ENCODE measurements at regions not wholly inside any gene's neighbourhood (a gene's known extent, or its start where the extent isn't known, plus 50 kb on each side); places are given as distances from the start of the nearest gene placed in this dataset.

DNA sequence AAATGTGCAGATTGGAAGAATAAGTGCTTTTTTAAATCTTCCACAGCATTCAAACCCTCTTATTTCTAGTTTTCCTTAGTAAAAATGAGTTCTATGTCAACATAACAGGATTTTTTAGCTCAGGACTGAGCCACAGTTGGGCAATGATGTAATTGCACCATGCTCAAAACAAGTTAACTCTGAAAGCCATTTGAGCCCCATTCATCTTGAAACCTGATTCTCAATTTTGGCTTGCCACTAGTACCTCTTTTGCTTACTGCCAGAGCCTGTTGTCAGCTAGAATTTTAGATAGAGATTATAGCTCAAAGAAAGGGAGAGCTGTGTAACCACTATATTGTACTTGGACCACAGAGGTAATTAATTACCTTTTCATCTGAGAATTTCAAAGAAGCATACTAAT lies 1028.5 kb upstream of the PHF14 start:
- no peak for TF ChIP-seq EP300 (IDR thresholded peaks at IDR 0.05)
- no peak for TF ChIP-seq POLR2A (IDR thresholded peaks at IDR 0.05)
- TF ChIP-seq, protein P1, sequence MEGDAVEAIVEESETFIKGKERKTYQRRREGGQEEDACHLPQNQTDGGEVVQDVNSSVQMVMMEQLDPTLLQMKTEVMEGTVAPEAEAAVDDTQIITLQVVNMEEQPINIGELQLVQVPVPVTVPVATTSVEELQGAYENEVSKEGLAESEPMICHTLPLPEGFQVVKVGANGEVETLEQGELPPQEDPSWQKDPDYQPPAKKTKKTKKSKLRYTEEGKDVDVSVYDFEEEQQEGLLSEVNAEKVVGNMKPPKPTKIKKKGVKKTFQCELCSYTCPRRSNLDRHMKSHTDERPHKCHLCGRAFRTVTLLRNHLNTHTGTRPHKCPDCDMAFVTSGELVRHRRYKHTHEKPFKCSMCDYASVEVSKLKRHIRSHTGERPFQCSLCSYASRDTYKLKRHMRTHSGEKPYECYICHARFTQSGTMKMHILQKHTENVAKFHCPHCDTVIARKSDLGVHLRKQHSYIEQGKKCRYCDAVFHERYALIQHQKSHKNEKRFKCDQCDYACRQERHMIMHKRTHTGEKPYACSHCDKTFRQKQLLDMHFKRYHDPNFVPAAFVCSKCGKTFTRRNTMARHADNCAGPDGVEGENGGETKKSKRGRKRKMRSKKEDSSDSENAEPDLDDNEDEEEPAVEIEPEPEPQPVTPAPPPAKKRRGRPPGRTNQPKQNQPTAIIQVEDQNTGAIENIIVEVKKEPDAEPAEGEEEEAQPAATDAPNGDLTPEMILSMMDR (IDR thresholded peaks at IDR 0.05), result no peak
- intact Hi-C loops (cut with DNase I), result no loop called here
- Histone ChIP-seq H3K9me3 (no peaks in the 10 kb centered on the region), H3K27me3 (no peaks in the 10 kb centered on the region), H3K27ac (no peak overlapping the region), H3K36me3 (no peaks in the 10 kb centered on the region), H3K4me3 (no peak overlapping the region), H3K4me1 (ENCODE audit: insufficient read depth) (no peaks in the 10 kb centered on the region)
- no peak for DNase-seq

DNA sequence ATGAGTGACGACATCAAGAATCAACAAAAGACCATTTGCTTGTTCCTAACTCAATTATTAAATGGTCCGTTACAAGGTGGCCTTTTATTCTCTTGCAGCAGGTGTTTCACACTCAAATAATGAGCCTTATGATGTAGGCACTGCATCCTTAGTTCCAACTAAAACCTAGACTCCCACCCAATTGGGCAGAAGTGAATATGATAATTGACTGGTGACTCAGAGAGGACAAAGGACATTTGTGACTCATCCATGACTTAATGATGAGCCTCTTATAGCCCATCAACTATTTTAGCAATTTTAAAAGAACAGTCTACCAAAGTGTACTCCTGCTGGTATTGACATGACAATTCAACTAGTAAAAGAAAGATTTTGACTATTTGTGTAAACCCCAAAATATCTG lies 1027.8 kb upstream of the PHF14 start:
- intact Hi-C loops (cut with DNase I), result no loop called here
- TF ChIP-seq, protein P1 (IDR thresholded peaks at IDR 0.05), result no peak
- TF ChIP-seq POLR2A (IDR thresholded peaks at IDR 0.05) (no peak), EP300 (IDR thresholded peaks at IDR 0.05) (no peak)
- Histone ChIP-seq H3K9me3 (no peaks in the 10 kb centered on the region), H3K27ac (no peak overlapping the region), H3K27me3 (no peaks in the 10 kb centered on the region), H3K4me3 (no peak overlapping the region), H3K36me3 (no peaks in the 10 kb centered on the region), H3K4me1 (ENCODE audit: insufficient read depth) (no peaks in the 10 kb centered on the region)
- WGBS, 3 donors, result 64 to 84% (median 66%) methylated on average over 2 of the region's 2 CpGs
- no peak for DNase-seq

DNA sequence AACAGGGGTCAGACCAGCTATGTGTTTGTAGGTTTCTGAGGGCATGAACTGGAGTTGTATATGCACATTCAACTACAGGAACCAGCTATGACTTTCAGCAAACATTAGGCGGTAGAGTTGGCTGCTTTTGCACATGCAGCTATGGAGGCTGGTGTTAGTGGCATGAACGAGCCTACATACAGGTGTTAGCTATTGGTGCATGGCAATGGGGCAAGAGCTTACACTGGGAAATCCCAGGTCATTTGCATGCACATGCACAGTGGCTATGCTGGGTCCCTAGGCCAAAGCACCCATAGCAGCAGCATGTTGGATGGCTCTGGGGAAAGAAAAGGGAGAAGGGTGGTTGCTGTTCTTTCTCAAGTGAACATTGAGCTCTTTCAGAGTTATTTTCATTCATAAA lies 1018.5 kb upstream of the PHF14 start:
- intact Hi-C loops (cut with DNase I), result no loop called here
- no peak for DNase-seq
- Histone ChIP-seq H3K9me3 (no peaks in the 10 kb centered on the region), H3K4me3 (no peak overlapping the region), H3K27ac (no peak overlapping the region), H3K27me3 (no peaks in the 10 kb centered on the region), H3K36me3 (no peaks in the 10 kb centered on the region), H3K4me1 (ENCODE audit: insufficient read depth) (no peaks in the 10 kb centered on the region)
- 77 to 86% (median 82%) methylated on average over 2 of the region's 2 CpGs for WGBS, 3 donors
- TF ChIP-seq, protein P1 (IDR thresholded peaks at IDR 0.05), result no peak
- no peak for TF ChIP-seq POLR2A (IDR thresholded peaks at IDR 0.05)
- TF ChIP-seq EP300 (IDR thresholded peaks at IDR 0.05), result no peak

- no peaks in the 10 kb centered on the region for H3K36me3 ChIP-seq
- no peak overlapping the region for H3K27ac ChIP-seq
- DNase-seq, result no peak
- H3K9me3 ChIP-seq, result no peaks in the 10 kb centered on the region
- TF ChIP-seq POLR2A (IDR thresholded peaks at IDR 0.05) (no peak), EP300 (IDR thresholded peaks at IDR 0.05) (no peak)
- TF ChIP-seq, protein P1 (IDR thresholded peaks at IDR 0.05), result no peak
- no peak overlapping the region for H3K4me3 ChIP-seq
- intact Hi-C loops (cut with DNase I), result no loop called here
- H3K27me3 ChIP-seq, result no peaks in the 10 kb centered on the region
- H3K4me1 ChIP-seq (ENCODE audit: insufficient read depth), result no peaks in the 10 kb centered on the region
- WGBS, 3 donors, result 65 to 78% (median 66%) methylated on average over 5 of the region's 5 CpGs
Measured at GRCh38 chr7:9958486-9958885, 1015.2 kb upstream of the PHF14 start.

DNA sequence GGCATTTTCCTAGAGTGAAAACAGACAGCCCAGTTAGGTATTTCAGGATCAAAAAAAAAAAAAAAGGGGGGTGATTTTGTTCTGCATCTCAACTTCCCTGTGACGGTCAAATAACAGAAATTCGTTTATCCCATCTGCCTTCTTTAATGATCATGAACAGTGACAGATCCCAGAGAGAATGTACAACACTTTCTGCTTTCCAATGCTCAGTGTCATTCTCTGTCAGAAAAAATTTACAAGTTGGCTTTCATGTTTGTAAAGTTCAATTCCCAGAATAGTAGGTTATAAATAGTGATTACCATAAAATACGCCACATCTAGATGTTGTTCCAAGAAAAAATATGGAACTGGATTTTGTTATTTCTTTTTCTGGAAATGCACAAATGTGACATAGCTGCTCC lies 1013.2 kb upstream of the PHF14 start:
- Histone ChIP-seq H3K27me3 (no peaks in the 10 kb centered on the region), H3K27ac (no peak overlapping the region), H3K4me3 (no peak overlapping the region), H3K36me3 (no peaks in the 10 kb centered on the region), H3K9me3 (no peaks in the 10 kb centered on the region), H3K4me1 (ENCODE audit: insufficient read depth) (no peaks in the 10 kb centered on the region)
- 30 to 48% (median 36%) methylated on average over 3 of the region's 3 CpGs for WGBS, 3 donors
- no peak for DNase-seq
- intact Hi-C loops (cut with DNase I), result no loop called here
- TF ChIP-seq, protein P1 (IDR thresholded peaks at IDR 0.05), result no peak
- no peak for TF ChIP-seq EP300 (IDR thresholded peaks at IDR 0.05)
- no peak for TF ChIP-seq POLR2A (IDR thresholded peaks at IDR 0.05)
